ENCODE measurements at regions not wholly inside any gene's neighbourhood (a gene's known extent, or its start where the extent isn't known, plus 50 kb on each side); places are given as distances from the start of the nearest gene placed in this dataset.
"Not testable (repeated sequence)": the region's sequence is repeated elsewhere in the genome, so short reads cannot be mapped to it uniquely, and the experiment has no call there.

DNA sequence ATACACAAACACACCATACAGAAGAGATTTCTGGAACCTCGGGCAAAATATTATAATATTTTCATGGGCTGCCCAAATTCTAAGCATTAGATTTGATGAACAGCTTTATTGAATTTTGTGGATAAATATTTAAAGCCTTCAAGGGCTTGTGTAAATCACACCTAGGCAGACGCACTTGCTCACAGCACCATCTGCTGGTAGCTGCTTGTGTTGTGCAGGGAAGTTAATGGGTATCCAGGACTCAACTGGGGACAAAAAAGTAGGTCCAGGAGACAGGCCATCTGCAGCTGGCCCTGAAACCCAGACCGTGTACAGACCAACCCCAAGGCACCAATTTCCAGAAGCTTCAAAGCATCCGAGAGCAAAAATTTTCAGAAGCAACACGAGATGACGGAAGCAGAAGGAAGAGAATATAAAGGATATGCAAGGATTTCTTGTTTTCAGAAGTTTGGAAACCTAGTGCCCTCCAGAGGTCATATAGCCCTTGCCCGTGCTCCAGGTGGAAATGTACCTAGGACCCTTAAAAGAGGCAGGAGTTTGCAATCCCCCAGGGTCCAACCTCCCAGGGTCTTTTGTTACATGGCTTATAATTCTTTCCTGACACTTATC lies 140.0 kb downstream of the CHD9NB start (continued):
- TF ChIP-seq ZBTB8A (CRISPR knock-in tag; IDR thresholded peaks at IDR 0.05; ENCODE audit: borderline replicate concordance, low read depth), result no peak
- TF ChIP-seq ZNF251 (CRISPR knock-in tag; IDR thresholded peaks at IDR 0.05), result no peak
- TF ChIP-seq, protein P1, sequence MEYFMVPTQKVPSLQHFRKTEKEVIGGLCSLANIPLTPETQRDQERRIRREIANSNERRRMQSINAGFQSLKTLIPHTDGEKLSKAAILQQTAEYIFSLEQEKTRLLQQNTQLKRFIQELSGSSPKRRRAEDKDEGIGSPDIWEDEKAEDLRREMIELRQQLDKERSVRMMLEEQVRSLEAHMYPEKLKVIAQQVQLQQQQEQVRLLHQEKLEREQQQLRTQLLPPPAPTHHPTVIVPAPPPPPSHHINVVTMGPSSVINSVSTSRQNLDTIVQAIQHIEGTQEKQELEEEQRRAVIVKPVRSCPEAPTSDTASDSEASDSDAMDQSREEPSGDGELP (IDR thresholded peaks at IDR 0.05; ENCODE audit: borderline replicate concordance, low read depth), result no peak
- TF ChIP-seq AKAP8 (CRISPR knock-in tag; IDR thresholded peaks at IDR 0.05), result no peak
- TF ChIP-seq, protein P2, sequence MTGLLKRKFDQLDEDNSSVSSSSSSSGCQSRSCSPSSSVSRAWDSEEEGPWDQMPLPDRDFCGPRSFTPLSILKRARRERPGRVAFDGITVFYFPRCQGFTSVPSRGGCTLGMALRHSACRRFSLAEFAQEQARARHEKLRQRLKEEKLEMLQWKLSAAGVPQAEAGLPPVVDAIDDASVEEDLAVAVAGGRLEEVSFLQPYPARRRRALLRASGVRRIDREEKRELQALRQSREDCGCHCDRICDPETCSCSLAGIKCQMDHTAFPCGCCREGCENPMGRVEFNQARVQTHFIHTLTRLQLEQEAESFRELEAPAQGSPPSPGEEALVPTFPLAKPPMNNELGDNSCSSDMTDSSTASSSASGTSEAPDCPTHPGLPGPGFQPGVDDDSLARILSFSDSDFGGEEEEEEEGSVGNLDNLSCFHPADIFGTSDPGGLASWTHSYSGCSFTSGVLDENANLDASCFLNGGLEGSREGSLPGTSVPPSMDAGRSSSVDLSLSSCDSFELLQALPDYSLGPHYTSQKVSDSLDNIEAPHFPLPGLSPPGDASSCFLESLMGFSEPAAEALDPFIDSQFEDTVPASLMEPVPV (CRISPR knock-in tag; IDR thresholded peaks at IDR 0.05), result no peak
- TF ChIP-seq ZNF678 (CRISPR knock-in tag; IDR thresholded peaks at IDR 0.05), result no peak
- peak; percentile 16; the same call in 1 of the 2 replicates for TF ChIP-seq ELF3 (CRISPR knock-in tag; IDR thresholded peaks at IDR 0.05)
- TF ChIP-seq NBN (conservative IDR thresholded peaks at IDR 0.05), result no peak

DNA sequence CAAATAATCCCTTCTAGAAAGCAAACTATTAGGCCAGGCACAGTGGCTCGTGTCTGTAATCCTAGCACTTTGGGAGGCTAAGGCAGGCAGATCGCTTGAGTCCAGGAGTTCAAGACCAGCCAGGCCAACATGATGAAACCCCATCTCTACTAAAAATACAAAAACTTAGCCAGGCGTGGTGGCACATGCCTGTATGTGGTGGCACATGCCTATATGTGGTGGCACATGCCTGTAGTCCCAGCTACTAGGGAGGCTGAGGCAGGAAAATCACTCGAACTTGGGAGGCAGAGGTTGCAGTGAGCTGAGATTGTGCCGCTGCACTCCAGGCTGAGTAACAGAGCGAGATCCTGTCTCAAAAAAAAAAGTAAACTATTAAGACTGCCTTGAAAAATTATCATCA lies 144.6 kb downstream of the CHD9NB start:
- intact Hi-C loops (cut with micrococcal nuclease; ENCODE audit: unreplicated experiment); H3K4me3 ChIP-seq (replicated peaks in 1 of 3; ENCODE audit: insufficient read depth in 1 of 3, low read depth in 2 of 3, low read length in 3 of 3); FAIRE-seq; DNase-seq (ENCODE audit: low spot score); H3K9me3 ChIP-seq (ENCODE audit: low read length); H3K27me3 ChIP-seq (ENCODE audit: control insufficient read depth in 1 of 2, insufficient read depth in 2 of 2, low read length in 2 of 2); H3K36me3 ChIP-seq (replicated peaks in 1 of 2; ENCODE audit: control insufficient read depth in 1 of 2, insufficient read depth in 2 of 2, low read length in 2 of 2); H3K4me2 ChIP-seq (ENCODE audit: low read depth, low read length); H3K79me2 ChIP-seq (ENCODE audit: insufficient read depth, low read length); H4K20me1 ChIP-seq (ENCODE audit: insufficient read depth, low read length); ATAC-seq; BruUV-seq (replicated peaks); POLR2A ChIA-PET; H3K9ac ChIP-seq (ENCODE audit: insufficient read depth, low read depth, low read length); CTCF ChIA-PET (ENCODE audit: low intra/inter-chr PET ratio, low total read pairs); H3K27ac ChIP-seq (ENCODE audit: extremely low read length, insufficient read depth, low read length); H2AFZ ChIP-seq (ENCODE audit: low read length); H3K4me1 ChIP-seq (ENCODE audit: insufficient read depth, low read length): not testable (repeated sequence)
- in situ Hi-C loops (cut with HindIII; ENCODE audit: extremely low pct_ligation_motif_present, low pct_unique_long_range_greater_than_20kb), result loop anchor here (5.0 kb wide), 1 partner anchor 841 kb away; no protein-coding TSS in a partner anchor
- 26% methylated on average over 6 of the region's 6 CpGs for WGBS (ENCODE audit: low lambda C conversion rate)
- TF ChIP-seq, protein P3, sequence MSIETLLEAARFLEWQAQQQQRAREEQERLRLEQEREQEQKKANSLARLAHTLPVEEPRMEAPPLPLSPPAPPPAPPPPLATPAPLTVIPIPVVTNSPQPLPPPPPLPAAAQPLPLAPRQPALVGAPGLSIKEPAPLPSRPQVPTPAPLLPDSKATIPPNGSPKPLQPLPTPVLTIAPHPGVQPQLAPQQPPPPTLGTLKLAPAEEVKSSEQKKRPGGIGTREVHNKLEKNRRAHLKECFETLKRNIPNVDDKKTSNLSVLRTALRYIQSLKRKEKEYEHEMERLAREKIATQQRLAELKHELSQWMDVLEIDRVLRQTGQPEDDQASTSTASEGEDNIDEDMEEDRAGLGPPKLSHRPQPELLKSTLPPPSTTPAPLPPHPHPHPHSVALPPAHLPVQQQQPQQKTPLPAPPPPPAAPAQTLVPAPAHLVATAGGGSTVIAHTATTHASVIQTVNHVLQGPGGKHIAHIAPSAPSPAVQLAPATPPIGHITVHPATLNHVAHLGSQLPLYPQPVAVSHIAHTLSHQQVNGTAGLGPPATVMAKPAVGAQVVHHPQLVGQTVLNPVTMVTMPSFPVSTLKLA (IDR thresholded peaks at IDR 0.05), result peak; percentile 95
